GM18511 (cell line): ENCODE measurements at regions not wholly inside any gene's neighbourhood (a gene's known extent, or its start where the extent isn't known, plus 50 kb on each side); places are given as distances from the start of the nearest gene placed in this dataset.

Source experiments
- ATAC-seq: cut with Tn5 transposase; IDR thresholded peaks from one replicate; pipeline ENCODE4 v1.9.1; 2021; ENCODE audit warnings: mild to moderate bottlenecking, moderate library complexity; ENCODE audit not compliant: unreplicated experiment

DNA sequence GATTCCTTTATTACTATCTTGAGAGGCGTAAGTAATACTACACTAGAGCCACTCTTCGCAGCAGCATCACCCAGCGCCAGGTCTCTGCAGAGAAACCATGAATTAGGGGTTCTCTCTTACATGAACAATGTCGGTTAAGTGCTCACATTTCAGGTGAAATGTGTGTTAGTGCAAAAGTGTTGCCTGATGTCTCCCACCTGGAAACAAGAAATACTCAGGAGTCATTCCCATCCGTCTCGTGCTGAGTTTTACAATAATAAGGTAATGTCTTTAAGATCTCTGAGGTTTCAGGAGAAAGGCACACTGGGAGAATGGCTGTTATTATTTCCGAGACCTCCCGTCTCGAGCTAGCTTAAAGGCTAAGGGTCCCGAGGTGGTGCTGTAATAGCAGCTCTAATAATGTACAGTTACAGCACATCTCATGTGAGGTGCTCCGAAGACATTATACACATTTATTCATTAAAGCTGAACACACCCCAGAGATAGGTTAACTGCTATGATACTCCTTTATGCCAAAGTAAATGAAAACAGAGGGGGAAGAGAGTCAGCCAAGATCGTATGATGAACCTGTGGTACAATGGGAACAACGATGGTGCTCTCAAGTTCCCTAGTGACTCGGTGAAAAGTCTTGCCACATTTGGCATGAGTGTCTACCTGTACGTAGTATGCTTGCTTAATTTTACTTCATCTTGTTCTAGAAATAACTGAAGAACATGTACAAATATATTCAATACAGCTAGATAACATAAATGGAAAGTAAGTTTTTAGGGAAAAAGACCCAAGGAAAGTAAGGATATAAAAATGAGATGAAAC, 458.3 kb upstream of the CITED2 start:
- ATAC-seq, result no peak

GRCh38 chr6:139829576-139829975, 455.1 kb upstream of the CITED2 start:
- no peak for ATAC-seq

DNA sequence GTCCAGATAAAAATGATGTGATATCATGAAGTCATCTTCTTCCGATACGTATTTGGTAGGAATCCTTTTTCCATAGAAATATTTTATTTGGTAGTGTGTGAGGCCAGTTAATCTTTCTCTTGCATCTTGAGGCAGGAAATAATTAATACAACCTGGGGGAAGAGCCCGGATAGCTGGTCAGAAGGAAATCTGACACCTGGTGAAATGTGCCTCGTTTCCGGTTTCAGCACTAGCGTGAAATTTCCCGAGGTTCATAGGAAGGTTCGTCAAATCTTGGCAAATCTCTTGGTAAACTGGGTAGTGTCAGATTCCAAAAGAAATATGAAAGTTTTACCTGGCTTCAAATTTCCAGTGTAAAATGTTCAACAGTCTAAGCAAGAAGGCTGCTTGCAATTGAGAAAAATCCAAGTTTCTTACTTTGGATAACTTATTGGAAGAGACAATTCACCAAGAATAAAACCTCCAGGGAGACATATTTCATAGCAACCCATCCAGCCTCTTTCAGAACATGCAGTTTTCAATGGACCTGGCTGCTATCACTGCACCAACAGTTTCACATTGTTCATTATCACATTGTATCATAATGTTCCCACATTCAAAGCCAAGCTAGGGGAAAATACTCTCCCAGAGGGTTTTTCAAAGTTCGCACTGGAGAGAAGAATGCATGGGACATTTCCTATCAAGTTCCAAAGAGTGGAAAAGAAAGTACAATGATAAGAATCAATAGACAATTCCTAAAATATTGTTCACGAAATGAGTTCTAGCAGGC, 454.5 kb upstream of the CITED2 start:
- no peak for ATAC-seq

DNA sequence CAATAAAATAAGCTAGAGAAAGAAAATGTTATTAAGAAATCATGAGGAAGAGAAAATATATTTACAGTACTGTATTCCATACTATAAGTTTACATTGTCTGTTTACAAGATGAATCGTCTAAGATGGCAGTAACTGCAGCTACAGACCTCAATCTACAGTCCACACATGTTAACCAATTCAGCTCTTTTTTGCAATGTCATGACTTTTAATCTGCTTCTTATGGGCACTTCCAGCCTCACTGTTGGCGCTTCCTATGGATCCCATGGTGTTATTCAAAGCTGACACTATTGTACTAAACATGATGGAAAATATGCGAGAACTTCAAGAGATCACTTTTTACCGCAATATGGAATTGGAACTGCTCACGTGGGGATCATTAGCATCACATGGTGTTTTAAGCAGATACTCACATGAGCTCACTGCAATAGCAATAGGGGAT, 451.5 kb upstream of the CITED2 start:
- no peak for ATAC-seq

DNA sequence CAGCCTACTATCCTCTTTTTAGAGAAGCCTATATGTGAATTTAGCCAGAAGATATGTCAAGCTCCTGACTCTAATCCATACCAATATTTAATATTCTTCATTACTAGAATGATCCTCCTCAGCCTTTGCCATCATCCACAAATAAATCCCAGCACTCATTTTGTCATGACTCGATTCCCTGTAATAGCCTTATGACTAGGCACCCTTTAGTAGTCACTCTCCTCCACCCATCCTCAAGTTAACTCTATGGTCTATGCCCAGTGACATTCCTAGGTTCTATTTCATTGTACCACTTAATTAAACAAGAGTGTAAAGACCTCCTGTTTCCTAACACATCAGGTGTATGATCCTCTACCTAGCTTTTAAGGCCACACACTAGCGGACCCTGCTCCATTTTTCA, 450.4 kb upstream of the CITED2 start:
- ATAC-seq, result no peak

DNA sequence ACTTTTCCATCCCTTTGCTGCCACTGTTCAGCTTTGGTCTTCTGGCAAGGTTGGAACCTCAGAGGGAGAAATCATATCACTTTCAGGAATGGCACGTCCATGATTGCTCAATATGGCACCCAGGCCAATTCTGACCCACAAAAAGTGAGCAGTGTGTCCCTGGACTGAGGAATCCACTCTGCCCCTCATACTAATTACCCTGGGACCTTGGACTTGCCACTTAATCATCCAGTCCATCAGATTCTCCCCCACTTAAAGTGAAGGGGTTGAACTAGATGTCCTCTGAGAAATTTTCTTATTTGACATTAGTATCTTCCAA, 449.3 kb upstream of the CITED2 start:
- no peak for ATAC-seq

DNA sequence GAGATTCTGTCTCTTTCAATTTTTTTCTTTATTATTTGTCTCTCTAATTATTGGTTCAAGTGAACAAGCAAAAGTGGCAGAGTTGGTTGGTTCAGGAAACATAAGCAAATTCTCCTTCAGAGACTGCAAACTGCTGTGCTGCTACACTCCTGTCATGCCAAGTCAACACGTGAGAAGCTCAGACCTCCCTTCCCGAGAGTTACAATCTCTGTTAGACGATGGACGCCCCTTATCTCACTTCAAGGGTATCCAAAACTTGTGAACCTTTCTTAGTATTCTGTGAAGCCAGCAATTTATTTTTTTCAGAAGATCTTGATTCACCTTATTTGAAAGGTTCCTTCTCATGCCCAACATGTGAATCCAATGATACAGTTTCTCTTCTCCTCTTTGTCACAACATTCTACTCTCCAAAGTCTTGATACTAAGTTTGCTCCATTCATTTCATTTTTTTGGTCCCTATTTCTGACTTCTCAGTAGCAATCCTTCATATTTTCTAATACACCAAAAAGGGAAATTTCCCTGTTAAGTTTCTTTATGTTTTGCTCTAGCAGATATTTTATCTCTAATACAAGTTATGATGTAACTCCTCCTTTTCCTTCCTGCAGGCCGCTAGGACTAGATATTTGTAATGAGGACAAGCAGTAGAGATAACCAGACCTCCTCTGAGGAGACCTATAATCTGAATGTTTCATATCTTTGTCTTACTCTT, 448.8 kb upstream of the CITED2 start:
- ATAC-seq, result no peak

DNA sequence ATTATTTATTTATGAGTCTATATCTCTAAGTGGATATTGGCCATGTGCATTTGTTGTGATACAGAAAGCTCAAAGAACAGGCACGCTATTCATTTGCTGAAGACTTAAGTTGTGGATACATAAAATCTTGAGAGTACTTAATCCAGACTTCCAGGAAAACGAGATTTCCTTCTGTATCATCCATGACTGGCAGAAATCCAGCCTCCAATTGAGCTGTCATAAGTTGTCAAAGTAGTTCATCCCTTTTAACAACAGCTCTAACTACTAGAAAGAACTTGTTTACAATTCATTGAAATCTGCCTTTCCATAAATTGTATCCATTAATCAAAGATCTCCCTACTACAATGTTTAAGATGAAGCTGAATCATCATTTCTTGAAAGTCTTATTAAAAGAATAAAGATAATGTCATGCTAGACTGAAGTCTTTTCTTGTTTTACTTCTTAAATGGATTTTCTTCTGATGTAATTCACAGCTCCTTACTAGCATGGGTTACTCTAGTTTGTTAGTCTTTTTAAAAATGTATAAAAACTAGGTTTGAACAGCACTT, 447.3 kb upstream of the CITED2 start:
- ATAC-seq, result no peak

DNA sequence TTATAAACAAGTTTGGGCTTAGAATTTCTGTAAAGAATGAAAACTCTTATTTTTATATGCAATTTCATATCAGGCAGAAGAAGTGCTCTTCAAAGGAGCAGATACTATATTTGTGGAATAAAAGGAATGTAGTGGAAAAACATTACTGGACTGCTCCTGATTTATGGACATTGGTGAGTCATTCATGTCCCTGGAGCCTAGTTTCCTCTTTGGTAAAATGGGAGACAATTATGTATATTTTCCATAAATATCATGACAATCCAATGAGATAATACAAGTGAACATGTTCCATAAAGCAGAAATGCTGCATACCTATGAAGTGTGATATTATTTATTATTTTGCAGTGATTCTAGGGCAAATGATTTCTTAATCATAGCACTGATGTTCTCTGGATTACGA, 445.8 kb upstream of the CITED2 start:
- no peak for ATAC-seq

DNA sequence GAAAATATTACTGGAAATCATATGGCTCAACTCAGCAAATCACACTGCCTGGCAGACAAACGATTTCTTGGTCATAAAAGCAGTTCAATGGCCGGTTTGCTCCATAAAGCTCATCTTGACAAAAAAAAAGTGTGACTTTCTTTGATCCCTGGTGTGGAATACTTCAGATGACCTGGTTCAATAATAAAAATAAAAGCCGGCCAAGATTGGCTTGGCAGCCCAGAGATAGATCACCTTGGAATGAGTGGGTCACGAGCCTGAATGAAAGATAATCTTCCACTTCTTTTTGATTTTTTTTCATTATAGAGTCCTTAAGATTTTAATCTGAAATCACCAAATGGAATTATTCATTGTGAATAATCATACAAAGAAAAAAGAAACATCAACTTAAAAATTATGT, 445.3 kb upstream of the CITED2 start:
- ATAC-seq, result no peak

DNA sequence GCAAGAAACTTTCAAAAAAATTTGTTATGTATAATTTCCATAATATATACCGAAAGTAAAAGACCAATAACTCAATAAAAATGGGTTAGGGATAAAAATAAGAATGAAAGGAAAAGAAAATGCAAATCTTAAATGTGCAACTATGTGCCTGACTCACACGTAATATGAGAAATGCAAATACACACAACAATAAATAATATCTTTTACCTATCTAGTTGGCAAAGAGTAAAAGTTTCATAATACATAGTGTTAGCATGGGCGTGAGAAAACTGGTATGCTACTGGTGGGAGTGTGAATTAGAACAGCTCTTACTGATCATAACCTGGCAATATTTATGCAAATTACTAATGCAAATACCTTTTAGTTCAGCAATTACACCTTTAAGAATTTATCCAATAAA, 438.5 kb upstream of the CITED2 start:
- ATAC-seq, result no peak

GRCh38 chr6:139801571-139802321, 427.3 kb upstream of the CITED2 start:
- no peak for ATAC-seq

- ATAC-seq, result peak; percentile 98
Observed at GRCh38 chr6:139800837-139801236, 426.4 kb upstream of the CITED2 start.

- no peak for ATAC-seq
Observed at GRCh38 chr6:139790527-139790926, 416.1 kb upstream of the CITED2 start.

GRCh38 chr6:139784222-139784769, 409.8 kb upstream of the CITED2 start:
- ATAC-seq, result no peak

- ATAC-seq, result no peak
Observed at GRCh38 chr6:139779988-139780774, 405.7 kb upstream of the CITED2 start.

DNA sequence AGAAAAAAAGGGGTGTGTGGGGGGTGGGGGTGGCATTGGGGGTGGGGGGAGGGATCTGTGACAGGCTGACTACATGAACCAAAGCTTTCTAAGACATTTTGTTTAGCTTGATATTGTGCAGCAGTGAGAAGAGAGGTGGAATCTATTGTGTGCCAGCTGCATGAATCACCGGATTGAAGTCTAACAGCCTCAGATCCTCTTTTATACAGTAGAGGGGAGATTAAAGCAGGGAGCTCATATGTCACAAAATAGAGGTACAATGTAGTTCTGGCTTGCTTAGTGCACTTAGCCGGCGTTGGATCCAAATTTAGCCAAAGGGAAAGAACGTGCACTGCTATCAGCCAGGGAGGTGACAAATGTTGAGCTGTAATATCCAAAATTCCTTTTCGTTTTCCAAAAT, 404.2 kb upstream of the CITED2 start:
- ATAC-seq, result no peak

DNA sequence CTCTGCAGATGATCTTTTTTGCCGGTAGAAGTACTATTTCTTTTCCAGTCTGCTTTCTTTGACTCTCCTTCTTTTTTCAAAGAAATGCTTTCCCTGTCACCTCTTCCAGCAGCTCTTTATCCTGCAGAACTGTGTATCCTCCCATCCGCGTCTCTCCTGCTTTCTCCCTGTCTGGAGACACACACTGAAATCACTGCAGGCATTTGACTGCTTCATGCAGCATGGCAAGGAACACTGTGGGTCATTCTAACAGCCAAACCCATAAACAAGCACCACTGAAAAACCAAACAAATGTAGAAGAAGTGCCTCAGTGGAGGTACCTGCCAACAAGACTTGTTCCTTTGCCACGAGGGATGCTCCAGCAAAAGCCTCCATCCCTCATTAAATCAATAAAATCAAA, 403.7 kb upstream of the CITED2 start:
- ATAC-seq, result no peak

- ATAC-seq, result no peak
Observed at GRCh38 chr6:139777202-139777970, 402.9 kb upstream of the CITED2 start.
